ENCODE measurements at regions not wholly inside any gene's neighbourhood (a gene's known extent, or its start where the extent isn't known, plus 50 kb on each side); places are given as distances from the start of the nearest gene placed in this dataset.

DNA sequence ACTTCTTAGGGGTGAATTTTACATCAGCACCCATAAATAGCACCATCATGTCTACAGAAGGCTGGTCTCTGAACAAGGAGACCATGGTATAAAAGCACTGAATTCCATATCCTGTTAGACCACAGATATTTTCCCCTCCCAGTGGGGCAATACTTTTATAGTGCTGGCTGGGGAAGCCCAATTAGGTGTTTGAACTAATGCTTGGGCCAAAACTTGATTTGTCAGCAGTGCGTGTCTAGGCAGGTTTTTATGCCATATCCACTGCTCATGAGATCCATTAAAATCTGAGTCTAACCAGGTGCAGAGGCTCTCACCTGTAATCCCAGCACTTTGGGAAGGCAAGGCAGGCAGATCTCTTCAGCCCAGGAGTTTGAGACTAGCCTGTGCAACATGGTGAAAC is 623.0 kb downstream of the NPHP4 start:
- TF ChIP-seq CTCF (conservative IDR thresholded peaks at IDR 0.05 in 1 of 2, IDR thresholded peaks at IDR 0.05 in 1 of 2; ENCODE audit: low read depth in 1 of 2, low read length in 2 of 2) (no peak), EZH2 (IDR thresholded peaks at IDR 0.05; ENCODE audit: low read length, missing control alignments) (no peak)

All from fibroblast of lung (primary cell).